ENCODE measurements at regions not wholly inside any gene's neighbourhood (a gene's known extent, or its start where the extent isn't known, plus 50 kb on each side); places are given as distances from the start of the nearest gene placed in this dataset.

DNA sequence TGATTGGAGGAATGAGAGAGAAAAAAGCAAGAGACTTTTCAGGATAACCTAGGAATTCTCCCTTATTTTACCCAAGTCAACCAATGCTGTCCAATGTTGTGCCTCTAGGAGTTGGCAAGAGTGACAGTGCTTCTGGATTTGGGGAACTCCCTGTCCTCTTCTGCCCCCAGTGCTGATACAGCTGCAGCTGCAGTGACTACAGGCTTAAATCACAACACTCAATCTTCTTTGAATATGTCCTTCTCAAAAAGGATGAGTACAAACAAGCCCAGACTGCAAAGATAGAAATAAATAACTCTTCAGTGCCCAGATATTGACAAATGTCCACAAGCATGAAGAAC, 141.0 kb upstream of the COL21A1 start:
- FAIRE-seq (no peak), DNase-seq (ENCODE audit: insufficient read length) (no peak)
- TF ChIP-seq POLR2A (IDR thresholded peaks at IDR 0.05; ENCODE audit: low read depth, low read length) (no peak), POLR2AphosphoS5 (IDR thresholded peaks at IDR 0.05; ENCODE audit: low read depth, low read length) (no peak), TAF1 (IDR thresholded peaks at IDR 0.05; ENCODE audit: borderline replicate concordance, low read depth, low read length) (no peak)

DNA sequence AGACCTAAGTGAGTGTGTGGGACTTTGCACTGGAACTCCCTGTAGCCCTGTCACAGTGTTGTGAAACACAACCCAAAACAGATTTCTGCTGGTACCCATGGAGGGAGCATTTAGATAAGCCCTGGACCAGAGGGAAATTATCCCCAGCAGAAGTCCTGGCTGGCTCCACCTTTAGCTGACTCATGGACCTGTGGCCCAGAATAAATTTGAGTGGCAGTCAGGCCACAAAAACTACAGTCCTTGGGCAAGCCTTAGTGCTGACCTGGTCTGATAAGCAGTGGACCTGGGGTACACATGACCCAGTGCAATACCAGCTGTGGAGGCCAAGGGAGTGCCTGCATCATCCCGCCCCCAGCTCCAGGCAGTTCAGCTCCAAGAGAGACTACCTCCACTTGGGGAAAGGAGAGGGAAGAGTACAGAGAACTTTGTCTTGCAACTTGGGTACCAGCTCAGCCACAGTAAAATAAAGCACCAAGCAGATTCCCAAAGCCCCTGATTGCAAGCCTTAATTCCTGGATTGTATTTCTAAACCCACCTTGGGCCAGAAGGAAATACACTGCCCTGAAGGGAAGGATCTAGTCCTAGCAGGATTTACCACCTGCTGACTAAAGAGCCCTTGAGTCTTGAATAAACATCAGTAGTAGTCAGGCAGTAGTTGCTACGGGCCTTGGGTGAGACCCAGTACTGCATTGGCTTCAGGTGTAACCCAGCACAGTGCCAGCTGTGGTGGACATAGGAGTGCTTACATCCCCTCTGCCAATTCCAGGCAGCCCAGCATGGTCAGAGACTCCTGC, 140.4 kb upstream of the COL21A1 start:
- DNase-seq (ENCODE audit: insufficient read length) (no peak), FAIRE-seq (no peak)
- TF ChIP-seq POLR2A (IDR thresholded peaks at IDR 0.05; ENCODE audit: low read depth, low read length) = no peak

DNA sequence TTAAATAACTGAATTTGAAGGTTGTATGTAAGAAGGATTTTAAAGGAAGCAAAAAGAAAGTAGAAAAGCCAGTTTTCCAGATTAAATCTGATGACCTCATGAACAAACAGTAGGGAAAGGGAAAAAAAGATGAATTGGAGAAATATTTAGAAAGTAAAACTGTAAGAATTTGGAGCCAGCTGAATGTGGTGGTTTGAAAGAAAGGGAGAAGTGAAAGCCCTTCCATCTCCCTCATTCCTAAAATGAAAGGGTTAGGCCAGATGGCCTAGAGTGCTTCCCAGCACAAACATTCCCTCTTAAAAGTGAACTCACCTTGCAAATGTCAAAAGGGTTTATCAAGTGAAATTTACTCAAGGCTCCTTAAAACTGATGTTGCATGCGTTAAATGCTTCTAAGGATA, 139.3 kb upstream of the COL21A1 start:
- no peak for TF ChIP-seq TAF1 (IDR thresholded peaks at IDR 0.05; ENCODE audit: borderline replicate concordance, low read depth, low read length)
- TF ChIP-seq POLR2A (IDR thresholded peaks at IDR 0.05; ENCODE audit: low read depth, low read length) = no peak
- no peak for TF ChIP-seq POLR2AphosphoS5 (IDR thresholded peaks at IDR 0.05; ENCODE audit: low read depth, low read length)
- FAIRE-seq (no peak), DNase-seq (ENCODE audit: insufficient read length) (no peak)

DNA sequence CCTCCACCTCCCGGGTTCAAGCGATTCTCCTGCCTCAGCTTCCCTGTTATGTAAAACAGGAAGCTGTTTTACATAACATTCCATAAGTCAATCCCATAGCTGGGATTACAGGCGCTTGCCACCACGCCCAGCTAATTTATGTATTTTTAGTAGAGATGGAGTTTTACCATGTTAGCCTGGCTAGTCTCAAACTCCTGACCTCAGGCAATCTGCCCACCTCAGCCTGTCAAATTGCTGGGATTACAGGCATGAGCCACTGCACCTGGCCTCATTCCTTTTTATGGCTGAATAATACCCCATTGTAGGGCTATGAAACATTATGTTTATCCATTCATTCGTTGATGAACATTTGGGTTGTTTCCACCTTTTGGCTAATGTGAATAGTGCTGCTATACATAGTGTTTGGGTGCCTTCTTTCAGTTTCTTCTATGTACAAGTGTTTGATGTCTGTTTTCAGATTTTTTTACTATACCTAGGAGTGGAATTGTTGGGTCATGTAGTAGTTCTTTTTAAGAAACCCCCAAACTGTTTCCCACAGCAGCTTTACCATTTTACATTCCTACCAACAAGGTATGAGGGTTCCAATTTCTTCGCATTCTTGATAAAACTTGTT, 138.7 kb upstream of the COL21A1 start:
- DNase-seq (ENCODE audit: insufficient read length) = no peak
- no peak for FAIRE-seq
- TF ChIP-seq POLR2A (IDR thresholded peaks at IDR 0.05; ENCODE audit: low read depth, low read length) (no peak), POLR2AphosphoS5 (IDR thresholded peaks at IDR 0.05; ENCODE audit: low read depth, low read length) (no peak), TAF1 (IDR thresholded peaks at IDR 0.05; ENCODE audit: borderline replicate concordance, low read depth, low read length) (no peak)

DNA sequence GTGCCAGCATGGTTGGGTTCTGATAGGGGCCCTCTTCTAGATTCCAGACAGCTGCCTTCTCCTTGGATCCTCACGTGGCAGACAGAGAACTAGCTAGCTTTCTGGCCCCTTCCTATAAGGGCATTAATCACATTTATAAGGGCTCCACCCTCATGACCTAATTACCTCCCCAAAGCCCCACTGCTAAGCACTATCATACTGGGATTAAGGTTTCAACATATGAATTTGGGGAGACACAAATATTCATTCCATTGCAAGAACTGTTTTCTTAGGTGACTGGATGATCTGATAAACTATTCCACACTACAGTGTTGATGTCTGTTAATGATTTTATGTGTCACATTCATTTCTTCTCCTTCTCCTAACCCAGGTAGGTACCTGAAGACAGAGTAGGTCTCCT, 135.8 kb upstream of the COL21A1 start:
- no peak for DNase-seq (ENCODE audit: insufficient read length)
- no peak for TF ChIP-seq POLR2AphosphoS5 (IDR thresholded peaks at IDR 0.05; ENCODE audit: low read depth, low read length)
- no peak for TF ChIP-seq POLR2A (IDR thresholded peaks at IDR 0.05; ENCODE audit: low read depth, low read length)
- no peak for TF ChIP-seq TAF1 (IDR thresholded peaks at IDR 0.05; ENCODE audit: borderline replicate concordance, low read depth, low read length)
- no peak for FAIRE-seq

DNA sequence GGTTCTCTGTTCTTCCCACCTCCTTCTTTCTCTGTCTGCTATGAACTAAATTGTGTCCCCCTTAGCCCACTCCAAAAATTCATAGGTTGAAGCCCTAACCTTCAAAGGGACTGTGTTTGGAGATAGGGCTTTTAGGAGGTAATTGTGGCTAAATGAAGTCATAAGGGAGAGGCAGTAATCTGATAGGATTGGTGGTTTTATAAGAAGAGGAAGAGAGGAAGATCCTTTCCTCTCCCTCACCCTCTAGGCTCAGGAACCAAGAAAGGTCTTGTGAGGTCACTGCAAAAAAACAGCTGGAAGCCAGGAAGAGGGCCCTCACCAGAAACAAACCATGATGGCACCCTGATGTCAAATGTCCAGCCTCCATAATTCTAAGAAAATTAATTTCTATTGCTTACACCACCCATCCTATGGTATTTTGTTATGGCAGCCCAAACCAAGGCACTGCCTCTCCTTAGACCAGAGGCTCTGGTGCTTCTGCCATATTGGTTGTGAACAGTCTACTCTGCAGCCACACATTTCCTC, 135.1 kb upstream of the COL21A1 start:
- DNase-seq (ENCODE audit: insufficient read length) (no peak), FAIRE-seq (no peak)
- TF ChIP-seq POLR2A (IDR thresholded peaks at IDR 0.05; ENCODE audit: low read depth, low read length) (no peak), TAF1 (IDR thresholded peaks at IDR 0.05; ENCODE audit: borderline replicate concordance, low read depth, low read length) (no peak), POLR2AphosphoS5 (IDR thresholded peaks at IDR 0.05; ENCODE audit: low read depth, low read length) (no peak)

DNA sequence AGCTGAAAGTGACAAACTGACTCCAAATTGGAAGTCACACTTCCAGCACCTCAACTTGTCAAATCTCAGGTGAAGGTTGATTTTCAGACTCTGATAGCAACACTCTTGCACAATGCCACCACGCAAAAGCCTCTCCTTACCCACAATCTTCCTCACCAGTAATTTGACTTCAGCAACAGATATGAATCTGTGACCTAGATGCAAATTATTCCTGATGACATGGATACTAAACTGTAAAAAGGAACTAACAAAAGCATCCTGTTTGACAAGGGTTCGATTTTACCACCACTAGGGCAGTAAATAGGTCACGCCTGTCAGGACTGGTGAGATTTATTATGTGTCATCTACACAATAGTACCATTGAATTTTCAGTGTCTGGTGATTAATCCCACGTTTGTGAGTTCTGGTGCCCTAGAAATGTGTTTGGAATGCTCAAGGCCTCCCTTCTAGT, 134.4 kb upstream of the COL21A1 start:
- TF ChIP-seq POLR2A (IDR thresholded peaks at IDR 0.05; ENCODE audit: low read depth, low read length) = no peak
- TF ChIP-seq POLR2AphosphoS5 (IDR thresholded peaks at IDR 0.05; ENCODE audit: low read depth, low read length) = no peak
- TF ChIP-seq TAF1 (IDR thresholded peaks at IDR 0.05; ENCODE audit: borderline replicate concordance, low read depth, low read length) = no peak
- DNase-seq (ENCODE audit: insufficient read length) = no peak
- no peak for FAIRE-seq

DNA sequence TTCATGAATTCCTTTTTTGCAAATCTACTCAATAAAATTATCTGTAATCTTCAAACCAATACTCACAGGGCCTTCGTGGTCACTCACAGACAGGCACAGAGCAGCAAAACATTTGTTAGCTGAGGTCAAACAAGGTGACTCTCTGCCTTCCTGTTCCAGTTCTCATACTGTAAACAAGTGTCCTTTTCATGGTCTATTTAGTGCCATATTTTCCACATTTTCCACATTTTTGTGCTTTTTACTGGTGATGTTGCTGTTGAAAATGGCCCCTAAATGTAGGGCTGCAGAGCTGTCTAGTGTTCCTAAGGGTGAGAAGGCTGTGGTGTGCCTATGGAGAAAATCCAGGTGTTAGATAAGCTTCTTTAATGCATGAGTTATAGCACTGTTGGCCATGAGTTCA, 133.1 kb upstream of the COL21A1 start:
- DNase-seq (ENCODE audit: insufficient read length) (no peak), FAIRE-seq (no peak)
- TF ChIP-seq POLR2AphosphoS5 (IDR thresholded peaks at IDR 0.05; ENCODE audit: low read depth, low read length) (no peak), TAF1 (IDR thresholded peaks at IDR 0.05; ENCODE audit: borderline replicate concordance, low read depth, low read length) (no peak), POLR2A (IDR thresholded peaks at IDR 0.05; ENCODE audit: low read depth, low read length) (no peak)

DNA sequence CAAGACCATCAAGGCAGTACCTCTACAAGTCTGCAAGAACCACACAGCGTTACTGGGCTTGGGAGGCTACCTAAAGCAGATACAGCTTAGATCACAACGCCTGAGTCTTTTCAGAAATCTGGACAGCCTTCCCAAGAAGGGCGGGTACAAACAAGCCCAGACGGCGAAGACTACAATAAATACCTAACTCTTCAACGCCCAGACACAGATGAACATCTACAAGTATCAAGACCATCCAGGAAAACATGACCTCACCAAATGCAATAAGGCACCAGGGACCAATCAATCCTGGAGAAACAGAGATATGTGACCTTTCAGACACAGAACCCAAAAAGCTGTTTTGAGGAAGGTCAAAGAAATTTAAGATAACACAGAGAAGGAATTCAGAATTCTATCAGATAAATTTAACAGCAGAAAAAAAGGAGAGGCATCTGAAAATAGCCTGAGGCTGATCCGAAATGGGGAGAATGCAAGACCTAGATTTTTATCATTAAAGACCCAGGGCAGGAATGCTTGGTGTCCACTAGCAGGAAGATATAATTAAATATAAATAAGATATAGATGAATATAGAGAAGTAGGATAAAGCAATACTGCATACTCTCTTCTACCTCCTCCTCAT, 131.7 kb upstream of the COL21A1 start:
- TF ChIP-seq POLR2A (IDR thresholded peaks at IDR 0.05; ENCODE audit: low read depth, low read length) (no peak), TAF1 (IDR thresholded peaks at IDR 0.05; ENCODE audit: borderline replicate concordance, low read depth, low read length) (no peak), POLR2AphosphoS5 (IDR thresholded peaks at IDR 0.05; ENCODE audit: low read depth, low read length) (no peak)
- DNase-seq (ENCODE audit: insufficient read length) (no peak), FAIRE-seq (no peak)

DNA sequence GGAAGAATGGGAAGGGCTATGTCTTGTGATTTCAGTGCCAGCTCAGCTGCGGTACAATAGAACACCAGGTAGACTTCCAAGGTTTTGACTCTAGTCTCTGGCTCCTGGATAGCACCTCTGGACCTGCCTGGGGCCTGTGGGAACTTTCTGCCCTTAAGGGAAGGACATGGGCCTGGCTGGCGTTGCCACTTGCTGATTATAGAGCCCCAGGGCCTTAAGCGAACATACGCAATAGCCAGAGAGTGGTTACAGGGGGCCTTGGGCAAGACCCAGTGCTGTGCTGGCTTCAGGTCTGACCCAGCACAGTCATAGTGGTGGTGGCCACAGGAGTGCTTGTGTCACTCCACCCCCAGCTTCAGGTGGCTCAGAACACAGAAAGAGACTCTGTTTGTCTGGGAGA, 131.1 kb upstream of the COL21A1 start:
- DNase-seq (ENCODE audit: insufficient read length) = no peak
- TF ChIP-seq POLR2A (IDR thresholded peaks at IDR 0.05; ENCODE audit: low read depth, low read length) (no peak), TAF1 (IDR thresholded peaks at IDR 0.05; ENCODE audit: borderline replicate concordance, low read depth, low read length) (no peak), POLR2AphosphoS5 (IDR thresholded peaks at IDR 0.05; ENCODE audit: low read depth, low read length) (no peak)
- FAIRE-seq = no peak

DNA sequence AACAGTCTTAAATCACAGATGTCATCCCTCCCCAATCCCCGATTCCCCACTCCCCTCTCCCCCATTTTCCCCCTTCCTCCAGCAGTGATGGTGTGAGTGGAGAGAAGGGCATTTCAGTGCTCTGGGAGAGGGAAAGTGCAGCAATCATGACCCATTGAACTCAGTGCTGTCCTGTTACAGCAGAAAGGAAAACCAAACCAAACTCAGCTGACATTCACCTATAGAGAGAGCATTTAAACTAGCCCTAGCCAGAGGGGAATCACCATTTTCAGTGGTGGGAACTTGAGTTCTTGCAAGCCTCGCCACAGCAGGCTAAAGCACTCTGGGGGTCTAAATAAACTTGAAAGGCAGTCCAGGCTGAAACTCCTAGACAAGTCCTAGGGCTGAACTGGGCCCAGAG, 129.9 kb upstream of the COL21A1 start:
- no peak for TF ChIP-seq TAF1 (IDR thresholded peaks at IDR 0.05; ENCODE audit: borderline replicate concordance, low read depth, low read length)
- no peak for TF ChIP-seq POLR2A (IDR thresholded peaks at IDR 0.05; ENCODE audit: low read depth, low read length)
- no peak for TF ChIP-seq POLR2AphosphoS5 (IDR thresholded peaks at IDR 0.05; ENCODE audit: low read depth, low read length)
- no peak for FAIRE-seq
- DNase-seq (ENCODE audit: insufficient read length) = no peak

DNA sequence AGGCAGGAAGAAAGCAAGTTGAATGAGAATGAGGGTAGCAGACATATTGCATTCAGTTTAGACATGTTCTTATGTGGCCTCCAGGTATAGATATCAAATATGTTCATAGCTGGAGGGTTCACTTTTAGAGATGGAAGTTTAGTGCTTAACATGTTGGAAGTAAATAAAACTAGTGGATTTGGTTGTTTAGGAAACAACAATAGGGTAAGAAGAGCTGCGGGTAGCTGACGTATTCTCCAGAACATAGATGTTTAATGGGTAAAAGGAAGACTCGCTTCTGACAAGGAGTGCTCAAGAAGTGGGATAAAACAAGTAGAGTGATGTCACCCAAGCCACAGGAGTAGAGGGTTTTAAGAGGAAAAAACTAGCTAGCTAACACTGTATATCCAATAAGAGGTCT, 128.4 kb upstream of the COL21A1 start:
- no peak for TF ChIP-seq TAF1 (IDR thresholded peaks at IDR 0.05; ENCODE audit: borderline replicate concordance, low read depth, low read length)
- no peak for TF ChIP-seq POLR2AphosphoS5 (IDR thresholded peaks at IDR 0.05; ENCODE audit: low read depth, low read length)
- no peak for TF ChIP-seq POLR2A (IDR thresholded peaks at IDR 0.05; ENCODE audit: low read depth, low read length)
- no peak for DNase-seq (ENCODE audit: insufficient read length)
- FAIRE-seq = no peak

Data from GM12892 (cell line).